Tibial nerve (tissue), 4 donors: ENCODE measurements at regions not wholly inside any gene's neighbourhood (a gene's known extent, or its start where the extent isn't known, plus 50 kb on each side); places are given as distances from the start of the nearest gene placed in this dataset.
"Not testable (repeated sequence)": the region's sequence is repeated elsewhere in the genome, so short reads cannot be mapped to it uniquely, and the experiment has no call there.

Source experiments
- DNase-seq, 2 donors: peaks; one replicate each; pipeline ENCODE4 v3.0.0-alpha.2; 2019; ENCODE audit warnings: low spot score in 2 of 2
- H3K27ac ChIP-seq, 4 donors: fragments of 200-600 bp; sonication (generic) in 3 of 4; one replicate each; pipeline ENCODE4 v1.5.1; 2017 to 2019; ENCODE audit warnings: mild to moderate bottlenecking in 1 of 4
- H3K27me3 ChIP-seq, 2 donors: fragments of 200-600 bp; sonication (generic) in 1 of 2; one replicate each; pipeline versions ENCODE4 v1.5.1 to v1.6.0; 2017 to 2019
- H3K36me3 ChIP-seq, 3 donors: fragments of 200-600 bp; sonication (generic); one replicate each; pipeline ENCODE4 v1.5.1; 2018 to 2019
- H3K4me1 ChIP-seq, 4 donors: fragments of 200-600 bp; sonication (generic) in 3 of 4; one replicate each; pipeline ENCODE4 v1.5.1; 2017 to 2019
- H3K4me3 ChIP-seq, 4 donors: fragments of 200-600 bp; sonication (generic) in 3 of 4; one replicate each; pipeline ENCODE4 v1.5.1; 2017 to 2019; ENCODE audit warnings: mild to moderate bottlenecking in 1 of 4, moderate library complexity in 1 of 4
- H3K9me3 ChIP-seq, 4 donors: fragments of 200-600 bp; sonication (generic) in 3 of 4; one replicate each; pipeline ENCODE4 v1.5.1; 2017 to 2019
- EP300 ChIP-seq, 2 donors: sonication (generic); formaldehyde crosslinking; IDR thresholded peaks; one replicate each; pipeline ENCODE4 v1.6.1; 2017; ENCODE audit warnings: antibody characterized with exemption in 2 of 2, mild to moderate bottlenecking in 1 of 2
- POLR2A ChIP-seq, 2 donors: fragments of 450-650 bp; IDR thresholded peaks; one replicate each; pipeline ENCODE4 v1.6.1; 2017; ENCODE audit warnings: antibody characterized with exemption in 2 of 2, mild to moderate bottlenecking in 2 of 2, moderate library complexity in 2 of 2
- WGBS, 2 donors: methylation state at CpG; one replicate each; pipeline ENCODE4 v1.1.5; 2018; 5-methylcytosine and 5-hydroxymethylcytosine counted together
- TF ChIP-seq, protein P1 (sequence below), 5 experiments: fragments of 200-600 bp in 3 of 5; fragments of 450-650 bp in 2 of 5; sonication (generic) in 3 of 5; IDR thresholded peaks; one replicate each; pipeline ENCODE4 v1.5.1; 2016 to 2019; ENCODE audit warnings: antibody characterized with exemption in 5 of 5, mild to moderate bottlenecking in 3 of 5, moderate library complexity in 2 of 5

- TF ChIP-seq EP300 (IDR thresholded peaks at IDR 0.05) (no peak), POLR2A (IDR thresholded peaks at IDR 0.05) (no peak)
- TF ChIP-seq, protein P1, sequence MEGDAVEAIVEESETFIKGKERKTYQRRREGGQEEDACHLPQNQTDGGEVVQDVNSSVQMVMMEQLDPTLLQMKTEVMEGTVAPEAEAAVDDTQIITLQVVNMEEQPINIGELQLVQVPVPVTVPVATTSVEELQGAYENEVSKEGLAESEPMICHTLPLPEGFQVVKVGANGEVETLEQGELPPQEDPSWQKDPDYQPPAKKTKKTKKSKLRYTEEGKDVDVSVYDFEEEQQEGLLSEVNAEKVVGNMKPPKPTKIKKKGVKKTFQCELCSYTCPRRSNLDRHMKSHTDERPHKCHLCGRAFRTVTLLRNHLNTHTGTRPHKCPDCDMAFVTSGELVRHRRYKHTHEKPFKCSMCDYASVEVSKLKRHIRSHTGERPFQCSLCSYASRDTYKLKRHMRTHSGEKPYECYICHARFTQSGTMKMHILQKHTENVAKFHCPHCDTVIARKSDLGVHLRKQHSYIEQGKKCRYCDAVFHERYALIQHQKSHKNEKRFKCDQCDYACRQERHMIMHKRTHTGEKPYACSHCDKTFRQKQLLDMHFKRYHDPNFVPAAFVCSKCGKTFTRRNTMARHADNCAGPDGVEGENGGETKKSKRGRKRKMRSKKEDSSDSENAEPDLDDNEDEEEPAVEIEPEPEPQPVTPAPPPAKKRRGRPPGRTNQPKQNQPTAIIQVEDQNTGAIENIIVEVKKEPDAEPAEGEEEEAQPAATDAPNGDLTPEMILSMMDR (IDR thresholded peaks at IDR 0.05): no peak
- no peaks in the 10 kb centered on the region for H3K27me3 ChIP-seq
- H3K4me3 ChIP-seq: no peak overlapping the region
- H3K4me1 ChIP-seq: no peaks in the 10 kb centered on the region
- H3K27ac ChIP-seq: no peak overlapping the region
- 85 to 98% methylated on average over 1 of the region's 1 CpG for WGBS, 2 donors
- no peaks in the 10 kb centered on the region for H3K9me3 ChIP-seq
- H3K36me3 ChIP-seq: no peaks in the 10 kb centered on the region
- DNase-seq: no peak
These were observed 876.8 kb downstream of the RPS29 start for GRCh38 chr14:48709277-48709785.

DNA sequence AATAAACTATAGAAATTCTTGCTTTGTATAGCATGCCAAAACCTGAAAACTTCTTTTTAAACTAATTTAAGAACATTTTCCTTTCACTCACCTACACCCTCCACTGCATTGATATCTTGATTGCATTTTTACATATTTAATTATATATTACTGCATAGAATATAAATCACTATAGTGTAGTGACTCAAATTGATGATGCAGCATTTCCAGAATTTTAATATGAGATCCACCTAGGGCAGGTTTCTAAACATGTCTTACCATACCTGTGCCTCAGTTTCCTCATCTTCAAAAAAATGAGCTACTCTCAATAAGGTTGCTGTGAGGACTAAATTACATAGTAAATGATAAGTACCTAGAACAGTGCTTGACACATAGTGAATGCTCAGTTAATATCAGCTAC, 881.5 kb downstream of the RPS29 start:
- no peaks in the 10 kb centered on the region for H3K36me3 ChIP-seq
- no peak overlapping the region for H3K4me3 ChIP-seq
- no peak for DNase-seq
- TF ChIP-seq EP300 (IDR thresholded peaks at IDR 0.05) (no peak), POLR2A (IDR thresholded peaks at IDR 0.05) (no peak)
- TF ChIP-seq, protein P1 (IDR thresholded peaks at IDR 0.05): no peak
- no peaks in the 10 kb centered on the region for H3K27me3 ChIP-seq
- no peak overlapping the region for H3K27ac ChIP-seq
- H3K4me1 ChIP-seq: no peaks in the 10 kb centered on the region
- no peaks in the 10 kb centered on the region for H3K9me3 ChIP-seq

DNA sequence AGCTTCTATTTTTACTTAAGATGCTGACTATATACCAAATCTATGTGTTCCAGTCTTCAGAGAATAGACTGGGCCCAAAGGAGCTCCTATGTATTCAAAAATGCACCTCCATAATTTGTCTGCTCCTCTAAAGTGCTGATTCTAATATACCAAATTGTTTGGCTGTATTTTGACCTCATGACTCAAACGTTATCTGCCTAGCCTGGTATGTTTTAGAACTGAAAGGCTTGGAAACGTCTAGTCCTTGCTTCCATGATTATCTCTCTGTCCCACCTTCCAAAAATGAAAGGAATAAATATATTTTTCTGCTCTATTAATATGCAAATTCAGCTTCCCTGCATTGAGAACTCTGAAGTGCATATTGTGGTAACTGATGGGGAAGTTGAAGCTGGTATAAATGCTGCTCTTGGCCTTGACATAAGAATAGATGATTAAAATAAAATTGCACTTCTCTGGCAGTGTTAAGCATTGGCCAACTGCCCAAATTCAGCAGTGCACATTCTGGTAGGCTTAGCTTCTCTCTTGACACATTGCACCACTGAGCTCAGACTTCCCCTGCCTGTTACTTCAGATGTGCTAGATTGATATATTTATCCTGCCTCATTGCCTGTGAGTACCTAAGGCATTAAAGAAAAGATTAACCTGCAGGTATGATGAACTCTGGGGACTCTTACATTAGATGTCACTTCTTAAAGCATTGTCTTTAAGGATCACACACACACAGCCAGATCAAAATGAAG, 882.3 kb downstream of the RPS29 start:
- H3K27me3 ChIP-seq: no peaks in the 10 kb centered on the region
- H3K27ac ChIP-seq: no peak overlapping the region
- H3K4me1 ChIP-seq: no peaks in the 10 kb centered on the region
- DNase-seq: no peak
- no peaks in the 10 kb centered on the region for H3K36me3 ChIP-seq
- 23 to 31% methylated on average over 2 of the region's 2 CpGs for WGBS, 2 donors
- no peaks in the 10 kb centered on the region for H3K9me3 ChIP-seq
- no peak overlapping the region for H3K4me3 ChIP-seq
- TF ChIP-seq, protein P1 (IDR thresholded peaks at IDR 0.05): no peak
- no peak for TF ChIP-seq POLR2A (IDR thresholded peaks at IDR 0.05)
- TF ChIP-seq EP300 (IDR thresholded peaks at IDR 0.05): no peak

- H3K27me3 ChIP-seq, H3K4me1 ChIP-seq, H3K36me3 ChIP-seq, H3K4me3 ChIP-seq, DNase-seq, H3K9me3 ChIP-seq, H3K27ac ChIP-seq: not testable (repeated sequence)
- 94 to 97% methylated on average over 6 of the region's 6 CpGs for WGBS, 2 donors
These were observed 888.8 kb downstream of the RPS29 start for GRCh38 chr14:48697362-48697761.

DNA sequence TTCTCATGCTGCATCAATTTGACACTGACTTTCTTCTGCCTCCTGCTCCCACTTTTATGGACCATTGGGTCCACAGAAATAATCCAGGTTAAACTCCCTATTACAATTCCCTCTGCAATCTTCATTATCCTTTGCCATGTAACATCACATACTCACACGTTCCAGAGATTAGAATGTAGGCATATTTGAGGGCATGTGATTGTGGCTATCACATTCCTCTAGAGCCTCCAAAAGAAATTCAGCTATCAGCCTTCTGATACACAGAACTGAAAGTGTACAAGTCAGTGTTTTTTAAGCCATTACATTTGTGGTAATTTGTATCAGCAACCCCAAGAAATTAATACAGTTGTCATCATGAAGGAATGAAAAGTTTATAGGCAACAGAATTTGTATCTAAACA, 892.4 kb downstream of the RPS29 start:
- Histone ChIP-seq H3K9me3 (no peaks in the 10 kb centered on the region), H3K36me3 (no peaks in the 10 kb centered on the region), H3K4me3 (no peak overlapping the region), H3K4me1 (no peaks in the 10 kb centered on the region), H3K27ac (no peak overlapping the region), H3K27me3 (no peaks in the 10 kb centered on the region)
- TF ChIP-seq EP300 (IDR thresholded peaks at IDR 0.05): no peak
- TF ChIP-seq, protein P1 (IDR thresholded peaks at IDR 0.05): no peak
- TF ChIP-seq POLR2A (IDR thresholded peaks at IDR 0.05): no peak
- no peak for DNase-seq
- WGBS, 2 donors: 23 to 37% methylated on average over 1 of the region's 1 CpG
